ENCODE measurements at regions not wholly inside any gene's neighbourhood (a gene's known extent, or its start where the extent isn't known, plus 50 kb on each side); places are given as distances from the start of the nearest gene placed in this dataset.

DNA sequence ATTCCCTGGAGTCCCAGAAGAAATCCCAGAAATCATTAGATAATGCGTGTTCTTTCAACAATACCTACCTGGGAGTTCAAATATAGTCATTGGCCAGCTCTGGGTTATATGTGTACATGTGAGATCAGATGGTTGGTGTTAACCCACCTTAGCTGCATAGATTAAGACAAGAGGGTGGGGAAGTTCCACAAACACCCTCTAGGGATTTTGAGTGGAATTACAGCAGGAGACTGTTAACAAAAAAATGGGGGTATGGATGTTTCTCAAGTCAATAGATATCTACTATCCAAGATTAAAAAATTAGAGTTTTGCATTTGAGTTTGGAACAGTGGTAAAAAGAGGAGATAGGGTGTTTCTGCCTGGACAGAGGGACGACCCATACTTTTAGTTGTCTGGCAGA lies 282.5 kb upstream of the CNTN3 start:
- no peaks in the 10 kb centered on the region for H4K20me1 ChIP-seq (replicated peaks in 1 of 2; ENCODE audit: control insufficient read depth in 1 of 2, insufficient read depth in 2 of 2, low read length in 2 of 2)

More for the DNA sequence above, 282.5 kb upstream of the CNTN3 start:
- H2BK5ac ChIP-seq (ENCODE audit: low read depth, low read length): no peak overlapping the region
- no peaks in the 10 kb centered on the region; a peak in 1 of 4 replicates for H3K9me3 ChIP-seq (ENCODE audit: insufficient read depth in 2 of 2, low read depth in 1 of 2, low read length in 1 of 2)
- no peak overlapping the region for H3K9ac ChIP-seq (replicated peaks in 1 of 4; ENCODE audit: extremely low read depth in 1 of 4, low read depth in 3 of 4, low read length in 3 of 4)
- no peak overlapping the region for H2BK15ac ChIP-seq (ENCODE audit: low read length)
- 65% methylated on average over 2 of the region's 2 CpGs; no CpG with 5 or more reads in 1 of the 2 experiments for WGBS, 2 experiments (ENCODE audit: extremely low coverage in 1 of 2, insufficient coverage in 1 of 2, insufficient read length in 1 of 2, insufficient replicate concordance in 2 of 2, low coverage in 1 of 2, low lambda C conversion rate in 2 of 2, missing lambda C conversion rate in 1 of 2)
- no peak overlapping the region for H3K4me3 ChIP-seq (ENCODE audit: extremely low read depth in 1 of 4, insufficient read depth in 2 of 4, low read depth in 3 of 4, low read length in 4 of 4)
- H4K5ac ChIP-seq (ENCODE audit: insufficient read length, low read depth, low read length): no peak overlapping the region
- no peaks in the 10 kb centered on the region for H3K36me3 ChIP-seq (ENCODE audit: control insufficient read depth in 2 of 4, insufficient read depth in 4 of 4, low read length in 3 of 4)
- no peak overlapping the region for H4K91ac ChIP-seq (replicated peaks; ENCODE audit: insufficient read length, low read length)
- no peaks in the 10 kb centered on the region for H3K4me1 ChIP-seq (replicated peaks in 1 of 4; ENCODE audit: control insufficient read depth in 3 of 4, insufficient read depth in 4 of 4, low read length in 3 of 4)
- H3K56ac ChIP-seq (replicated peaks; ENCODE audit: insufficient read length, low read depth, low read length): no peak overlapping the region
- no peaks in the 10 kb centered on the region for H3K27me3 ChIP-seq (replicated peaks in 1 of 4; ENCODE audit: control insufficient read depth in 3 of 4, extremely low read depth in 1 of 4, insufficient read depth in 3 of 4, low read length in 3 of 4)
- no peak overlapping the region for H2AK5ac ChIP-seq (ENCODE audit: low read depth, low read length)
- no peak overlapping the region for H3K23ac ChIP-seq (ENCODE audit: insufficient read length)
- CTCF ChIA-PET (ENCODE audit: partially characterized antibody): interaction anchor here (0.7 to 1.2 kb wide), 6 partner anchors 15 to 101 kb away, joined by 3 read pairs; no protein-coding TSS in a partner anchor
- FAIRE-seq (no peak), DNase-seq (ENCODE audit: low read depth in 1 of 2, low spot score in 2 of 2) (no peak)
- H3K23me2 ChIP-seq (ENCODE audit: low read depth, low read length): no peaks in the 10 kb centered on the region
- H2BK20ac ChIP-seq (ENCODE audit: low read length): no peak overlapping the region
- no peaks in the 10 kb centered on the region for H3K79me1 ChIP-seq (ENCODE audit: low read depth, low read length)
- no peak overlapping the region for H3K4me2 ChIP-seq (ENCODE audit: insufficient read depth in 1 of 2, low read depth in 2 of 2, low read length in 2 of 2)
- POLR2A ChIA-PET (ENCODE audit: partially characterized antibody): no interaction called here
- H3K14ac ChIP-seq (ENCODE audit: insufficient read length): no peak overlapping the region
- H3K79me2 ChIP-seq (ENCODE audit: control insufficient read depth in 1 of 2, insufficient read depth in 2 of 2, low read length in 2 of 2): no peaks in the 10 kb centered on the region
- H2AFZ ChIP-seq (ENCODE audit: low read length): no peak overlapping the region
- no peak overlapping the region for H3K4ac ChIP-seq (replicated peaks; ENCODE audit: insufficient read length, low read depth, low read length)
- no peak overlapping the region for H4K8ac ChIP-seq (ENCODE audit: extremely low read depth, insufficient read depth, low read length)
- TF ChIP-seq CTCF (IDR thresholded peaks at IDR 0.05; ENCODE audit: control extremely low read depth in 1 of 3, insufficient read depth in 1 of 3, low read depth in 1 of 3, low read length in 3 of 3) (peak in 2 of 3 experiments; percentile 25 to 52; a peak in 2 of 4 replicates), SP4 (IDR thresholded peaks at IDR 0.05; ENCODE audit: low read length) (no peak), RAD21 (IDR thresholded peaks at IDR 0.05 in 1 of 2, conservative IDR thresholded peaks at IDR 0.05 in 1 of 2; ENCODE audit: low read depth in 2 of 2, low read length in 2 of 2) (peak; percentile 39 to 45)
- no peak overlapping the region for H3K27ac ChIP-seq (ENCODE audit: low read depth, low read length)
- no peak overlapping the region for H3K18ac ChIP-seq (ENCODE audit: extremely low read depth, low read length)
- no peak overlapping the region for H2BK120ac ChIP-seq (replicated peaks; ENCODE audit: low read depth, low read length)
- no peak overlapping the region for H2BK12ac ChIP-seq (ENCODE audit: low read depth, low read length)
